ENCODE measurements at regions not wholly inside any gene's neighbourhood (a gene's known extent, or its start where the extent isn't known, plus 50 kb on each side); places are given as distances from the start of the nearest gene placed in this dataset.

DNA sequence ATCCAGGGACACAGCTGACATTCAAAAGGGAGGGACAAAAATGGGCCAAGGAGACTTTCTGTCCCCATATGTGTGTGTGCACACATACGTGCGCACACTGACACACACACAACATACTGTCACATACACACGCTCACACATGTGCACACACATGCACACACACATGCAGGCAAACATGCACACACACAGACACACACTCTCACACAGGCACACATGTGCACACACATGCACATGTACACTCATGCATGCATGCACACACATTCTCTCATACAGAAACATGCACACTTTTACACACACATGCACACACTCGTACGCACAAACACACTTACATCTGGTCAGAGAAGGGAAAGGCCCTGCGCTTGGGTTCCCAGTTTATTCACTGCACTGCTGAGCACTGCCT, 155.1 kb upstream of the MKI67 start:
- ChIA-PET POLR2A (no interaction called here), CTCF (no interaction called here)
- TF ChIP-seq, protein P1, sequence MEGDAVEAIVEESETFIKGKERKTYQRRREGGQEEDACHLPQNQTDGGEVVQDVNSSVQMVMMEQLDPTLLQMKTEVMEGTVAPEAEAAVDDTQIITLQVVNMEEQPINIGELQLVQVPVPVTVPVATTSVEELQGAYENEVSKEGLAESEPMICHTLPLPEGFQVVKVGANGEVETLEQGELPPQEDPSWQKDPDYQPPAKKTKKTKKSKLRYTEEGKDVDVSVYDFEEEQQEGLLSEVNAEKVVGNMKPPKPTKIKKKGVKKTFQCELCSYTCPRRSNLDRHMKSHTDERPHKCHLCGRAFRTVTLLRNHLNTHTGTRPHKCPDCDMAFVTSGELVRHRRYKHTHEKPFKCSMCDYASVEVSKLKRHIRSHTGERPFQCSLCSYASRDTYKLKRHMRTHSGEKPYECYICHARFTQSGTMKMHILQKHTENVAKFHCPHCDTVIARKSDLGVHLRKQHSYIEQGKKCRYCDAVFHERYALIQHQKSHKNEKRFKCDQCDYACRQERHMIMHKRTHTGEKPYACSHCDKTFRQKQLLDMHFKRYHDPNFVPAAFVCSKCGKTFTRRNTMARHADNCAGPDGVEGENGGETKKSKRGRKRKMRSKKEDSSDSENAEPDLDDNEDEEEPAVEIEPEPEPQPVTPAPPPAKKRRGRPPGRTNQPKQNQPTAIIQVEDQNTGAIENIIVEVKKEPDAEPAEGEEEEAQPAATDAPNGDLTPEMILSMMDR (IDR thresholded peaks at IDR 0.05; ENCODE audit: insufficient read depth, low read length, missing control alignments), result no peak
- no peak overlapping the region for H3K4me3 ChIP-seq (ENCODE audit: low read depth, low read length)
- no peak for DNase-seq (ENCODE audit: low read depth, low spot score)

DNA sequence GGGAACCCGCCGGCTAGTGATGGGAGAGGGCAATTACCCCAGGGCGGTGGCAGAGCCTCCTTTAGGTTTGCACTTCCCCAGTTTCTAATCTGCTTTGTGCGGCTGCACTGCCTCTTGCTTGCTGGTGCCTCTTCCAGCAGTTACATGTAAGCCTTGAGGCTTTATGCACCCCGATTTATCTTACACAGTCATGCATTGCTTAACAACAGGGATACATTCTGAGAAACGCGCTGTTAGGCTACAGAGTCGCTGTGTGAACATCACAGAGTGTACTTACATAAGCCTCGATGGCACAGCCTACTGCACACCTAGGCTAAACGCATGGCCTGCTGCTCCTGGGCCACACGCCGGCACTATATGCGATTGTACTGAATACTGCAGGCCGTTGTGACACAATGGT, 155.6 kb upstream of the MKI67 start:
- POLR2A ChIA-PET, result no interaction called here
- CTCF ChIA-PET, result no interaction called here
- H3K4me3 ChIP-seq (ENCODE audit: low read depth, low read length), result no peak overlapping the region
- no peak for DNase-seq (ENCODE audit: low read depth, low spot score)
- TF ChIP-seq, protein P1 (IDR thresholded peaks at IDR 0.05; ENCODE audit: insufficient read depth, low read length, missing control alignments), result no peak

DNA sequence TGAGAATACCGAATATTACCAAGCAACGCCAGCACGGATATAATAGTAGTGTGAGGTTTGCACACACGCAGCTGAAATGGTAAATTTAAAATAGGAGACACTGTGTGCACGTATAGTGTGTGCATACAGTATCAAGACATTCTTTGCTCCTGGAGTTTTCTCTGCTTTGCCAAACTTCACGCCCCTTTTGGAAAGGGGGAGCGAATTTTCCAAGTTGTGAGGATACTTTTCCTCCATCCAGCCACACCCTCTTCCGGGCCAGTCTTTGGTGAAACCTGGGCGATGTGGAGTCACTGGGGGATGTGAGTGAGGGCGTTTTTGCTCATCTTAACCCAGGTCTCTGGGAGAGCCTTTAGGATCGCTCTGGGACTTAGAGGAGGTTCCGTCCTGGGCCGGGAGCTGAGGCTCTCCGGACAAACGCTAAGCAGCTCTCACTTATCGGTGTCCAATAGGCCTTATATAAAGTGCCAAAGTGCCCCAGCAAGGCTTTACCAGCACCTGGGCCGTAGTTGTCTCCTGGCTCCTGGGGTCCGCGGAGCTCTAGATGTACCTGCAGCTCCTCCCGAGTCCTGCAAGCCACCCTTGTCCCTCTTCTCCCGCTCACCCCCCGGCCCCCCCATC, 160.0 kb upstream of the MKI67 start:
- TF ChIP-seq, protein P1 (IDR thresholded peaks at IDR 0.05; ENCODE audit: insufficient read depth, low read length, missing control alignments), result no peak
- no peak overlapping the region for H3K4me3 ChIP-seq (ENCODE audit: low read depth, low read length)
- ChIA-PET POLR2A (no interaction called here), CTCF (no interaction called here)
- no peak for DNase-seq (ENCODE audit: low read depth, low spot score)

DNA sequence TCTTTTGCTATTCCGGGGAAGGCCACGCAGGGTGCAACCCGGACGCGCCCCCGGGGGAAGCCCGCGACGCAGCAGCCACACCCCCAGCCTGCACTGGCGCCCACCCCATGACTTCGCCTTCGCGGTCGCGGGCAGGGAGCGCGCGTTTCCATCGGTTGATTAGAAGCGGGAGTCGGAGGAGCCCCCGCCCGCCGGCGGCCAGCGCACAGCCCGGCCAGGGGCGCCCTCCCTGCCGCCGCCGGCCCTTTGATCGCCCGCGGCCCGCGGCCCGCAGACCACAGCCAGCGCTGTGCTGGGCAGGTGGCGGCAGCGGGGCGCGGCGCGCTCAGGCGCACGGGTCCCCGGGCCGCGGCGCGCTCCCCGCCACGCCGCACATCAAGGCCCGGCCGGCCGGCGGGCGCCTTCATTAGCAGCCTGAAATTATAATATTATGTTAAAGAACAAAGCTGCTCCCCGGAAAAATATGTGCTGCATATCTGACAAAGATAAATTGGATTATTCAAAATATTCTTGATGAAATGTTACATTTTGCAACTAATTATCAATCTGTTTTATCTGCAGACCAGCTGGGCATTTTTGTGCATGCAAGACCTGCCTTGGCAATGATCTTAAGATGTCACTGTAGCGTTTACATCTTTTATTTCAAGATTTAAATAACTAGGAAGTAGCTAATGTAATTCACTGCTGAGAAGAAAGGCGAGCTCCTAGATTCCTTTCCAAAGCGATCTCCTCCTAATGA, 160.7 kb upstream of the MKI67 start:
- no peak for DNase-seq (ENCODE audit: low read depth, low spot score)
- no peak overlapping the region for H3K4me3 ChIP-seq (ENCODE audit: low read depth, low read length)
- TF ChIP-seq, protein P1 (IDR thresholded peaks at IDR 0.05; ENCODE audit: insufficient read depth, low read length, missing control alignments), result no peak
- ChIA-PET POLR2A (no interaction called here), CTCF (no interaction called here)

DNA sequence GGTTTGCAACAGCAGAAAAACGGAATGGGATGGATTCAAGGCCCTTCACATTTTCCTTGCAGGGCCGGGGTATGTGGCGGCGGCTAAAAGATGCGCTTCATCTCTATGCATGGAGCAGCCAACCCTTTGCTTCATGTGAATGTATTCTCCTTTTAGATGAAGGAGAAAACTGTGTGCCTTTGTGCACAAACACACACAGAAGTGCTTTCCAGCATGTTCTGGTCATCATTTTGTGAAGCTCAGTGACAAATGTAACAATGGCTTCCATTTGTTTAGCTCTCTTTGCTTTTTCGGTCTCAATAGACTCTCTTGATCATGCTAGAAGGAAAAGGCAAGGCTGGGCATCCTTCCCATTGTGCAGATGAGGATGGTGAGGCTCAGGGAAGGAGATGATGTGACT, 161.7 kb upstream of the MKI67 start:
- CTCF ChIA-PET, result no interaction called here

DNA sequence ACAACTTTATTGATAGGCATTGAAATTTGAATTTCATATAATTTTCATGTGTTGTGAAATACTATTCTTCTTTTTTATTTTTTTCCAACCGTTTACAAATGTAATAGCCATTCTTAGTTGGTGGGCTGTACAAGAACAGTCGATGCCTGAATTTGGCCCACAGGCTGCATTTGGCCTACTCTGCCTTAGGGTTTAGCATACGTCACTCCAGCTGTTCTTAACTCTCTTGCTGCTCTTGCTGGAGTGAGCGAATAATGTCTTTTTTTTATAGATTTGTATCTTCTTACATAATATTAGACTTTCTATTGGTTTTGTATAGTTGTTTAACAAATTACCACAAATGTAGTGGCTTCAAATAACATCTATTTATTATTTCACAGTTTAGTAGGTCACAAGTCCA, 163.4 kb upstream of the MKI67 start:
- ChIA-PET POLR2A (no interaction called here), CTCF (no interaction called here)
- no peak overlapping the region for H3K4me3 ChIP-seq (ENCODE audit: low read depth, low read length)
- TF ChIP-seq, protein P1 (IDR thresholded peaks at IDR 0.05; ENCODE audit: insufficient read depth, low read length, missing control alignments), result no peak
- no peak for DNase-seq (ENCODE audit: low read depth, low spot score)

More for the DNA sequence above, 161.7 kb upstream of the MKI67 start:
- TF ChIP-seq, protein P1 (IDR thresholded peaks at IDR 0.05; ENCODE audit: insufficient read depth, low read length, missing control alignments), result no peak
- POLR2A ChIA-PET, result no interaction called here
- no peak overlapping the region for H3K4me3 ChIP-seq (ENCODE audit: low read depth, low read length)
- DNase-seq (ENCODE audit: low read depth, low spot score), result no peak
